SU-DHL-6 (cell line): ENCODE measurements at regions not wholly inside any gene's neighbourhood (a gene's known extent, or its start where the extent isn't known, plus 50 kb on each side); places are given as distances from the start of the nearest gene placed in this dataset.

ENCODE experiments used
- H2AFZ ChIP-seq: fragments of 200-600 bp; sonication (generic); 2 replicates; pipeline ENCODE4 v1.6.1; 2014; ENCODE audit warnings: low read depth, mild to moderate bottlenecking, moderate library complexity, mixed read lengths, antibody characterized with exemption, low read length; ENCODE audit not compliant: severe bottlenecking
- H3F3A ChIP-seq: fragments of 200-600 bp; shearing (Covaris generic); 2 replicates; pipeline ENCODE4 v1.6.0; 2016; ENCODE audit warnings: antibody characterized with exemption, mild to moderate bottlenecking; ENCODE audit not compliant: insufficient read depth
- H3K27ac ChIP-seq: fragments of 200-600 bp; sonication (generic); 2 replicates; pipeline ENCODE4 v1.5.1; 2016; ENCODE audit warnings: low read depth, mild to moderate bottlenecking, low read length, moderate library complexity, mixed read lengths
- H3K27me3 ChIP-seq: fragments of 200-600 bp; sonication (generic), shearing (Covaris generic); 2 replicates; pipeline ENCODE4 v1.6.0; 2014; ENCODE audit warnings: mild to moderate bottlenecking, low read length
- H3K36me3 ChIP-seq: fragments of 200-600 bp; sonication (generic); 2 replicates; pipeline ENCODE4 v1.6.1; 2014; ENCODE audit warnings: mild to moderate bottlenecking, low read length, mixed read lengths
- H3K4me2 ChIP-seq: fragments of 300-600, 200-600 bp; shearing (Covaris generic), sonication (generic); 2 replicates; pipeline ENCODE4 v1.6.0; 2014; ENCODE audit warnings: low read length, low read depth, mild to moderate bottlenecking; ENCODE audit not compliant: poor library complexity, severe bottlenecking
- H3K4me3 ChIP-seq: fragments of 200-600 bp; sonication (generic); 2 replicates; pipeline ENCODE4 v1.5.1; 2014; ENCODE audit warnings: antibody characterized with exemption, low read length, mild to moderate bottlenecking, mixed read lengths; ENCODE audit not compliant: insufficient read depth, poor library complexity, severe bottlenecking
- H3K79me2 ChIP-seq: fragments of 200-600 bp; sonication (generic); 2 replicates; pipeline ENCODE4 v1.6.1; 2014; ENCODE audit warnings: mild to moderate bottlenecking, low read length, moderate library complexity; ENCODE audit not compliant: insufficient read depth
- H3K9ac ChIP-seq: fragments of 200-600 bp; sonication (generic); 2 replicates; pipeline ENCODE4 v1.7.0; 2014; ENCODE audit warnings: mild to moderate bottlenecking, low read length
- H3K9me2 ChIP-seq: fragments of 200-600 bp; sonication (generic); replicated peaks from 2 replicates; pipeline ENCODE4 v1.6.1; 2014; ENCODE audit warnings: low read length; ENCODE audit not compliant: insufficient read depth
- H3K9me3 ChIP-seq: fragments of 200-600 bp; sonication (generic); 2 replicates; pipeline ENCODE4 v1.6.1; 2014; ENCODE audit warnings: low read length, mixed read lengths; ENCODE audit not compliant: insufficient read depth
- H4K20me1 ChIP-seq: fragments of 200-600 bp; sonication (generic); 2 replicates; pipeline ENCODE4 v1.6.1; 2014; ENCODE audit warnings: low read depth, mild to moderate bottlenecking, antibody characterized with exemption, low read length, moderate library complexity, mixed read lengths
- EZH2phosphoT487 ChIP-seq: fragments of 200-600 bp; sonication (generic), shearing (Covaris generic); conservative IDR thresholded peaks from 2 replicates; pipeline ENCODE4 v1.6.1; 2018; ENCODE audit warnings: mild to moderate bottlenecking, antibody characterized with exemption, low read length, moderate library complexity, mixed read lengths
- TF ChIP-seq, protein P1 (sequence below): fragments of 200-600 bp; sonication (generic); IDR thresholded peaks from one replicate; pipeline ENCODE4 v1.5.1; 2017; ENCODE audit warnings: antibody characterized with exemption, mild to moderate bottlenecking, low read length, moderate library complexity; ENCODE audit not compliant: insufficient read depth, poor library complexity, severe bottlenecking

DNA sequence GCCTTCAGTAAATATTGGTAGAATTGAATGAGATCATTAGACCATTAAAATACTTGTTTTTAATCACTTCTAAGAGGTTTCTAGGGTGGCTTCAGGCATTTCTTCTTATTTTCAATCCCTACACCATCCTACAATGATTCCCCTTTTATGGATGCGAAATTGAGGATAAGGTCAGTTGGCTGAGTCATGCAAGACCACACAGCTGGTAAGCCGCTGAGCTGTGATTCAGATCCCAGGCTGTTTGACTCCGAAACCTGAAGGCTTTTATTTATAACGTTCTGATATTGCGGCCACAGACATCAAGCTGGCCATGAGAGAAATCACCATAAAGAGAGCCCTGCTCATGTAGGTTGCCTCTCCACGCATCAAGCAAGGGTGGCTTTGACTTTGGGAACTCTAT, 133.4 kb downstream of the VAPA start:
- H3K27ac ChIP-seq: no peak overlapping the region
- no peaks in the 10 kb centered on the region for H3K79me2 ChIP-seq
- H3F3A ChIP-seq: no peaks in the 10 kb centered on the region
- H3K36me3 ChIP-seq: no peaks in the 10 kb centered on the region
- no peak overlapping the region for H2AFZ ChIP-seq
- TF ChIP-seq EZH2phosphoT487: no peak
- TF ChIP-seq, protein P1, sequence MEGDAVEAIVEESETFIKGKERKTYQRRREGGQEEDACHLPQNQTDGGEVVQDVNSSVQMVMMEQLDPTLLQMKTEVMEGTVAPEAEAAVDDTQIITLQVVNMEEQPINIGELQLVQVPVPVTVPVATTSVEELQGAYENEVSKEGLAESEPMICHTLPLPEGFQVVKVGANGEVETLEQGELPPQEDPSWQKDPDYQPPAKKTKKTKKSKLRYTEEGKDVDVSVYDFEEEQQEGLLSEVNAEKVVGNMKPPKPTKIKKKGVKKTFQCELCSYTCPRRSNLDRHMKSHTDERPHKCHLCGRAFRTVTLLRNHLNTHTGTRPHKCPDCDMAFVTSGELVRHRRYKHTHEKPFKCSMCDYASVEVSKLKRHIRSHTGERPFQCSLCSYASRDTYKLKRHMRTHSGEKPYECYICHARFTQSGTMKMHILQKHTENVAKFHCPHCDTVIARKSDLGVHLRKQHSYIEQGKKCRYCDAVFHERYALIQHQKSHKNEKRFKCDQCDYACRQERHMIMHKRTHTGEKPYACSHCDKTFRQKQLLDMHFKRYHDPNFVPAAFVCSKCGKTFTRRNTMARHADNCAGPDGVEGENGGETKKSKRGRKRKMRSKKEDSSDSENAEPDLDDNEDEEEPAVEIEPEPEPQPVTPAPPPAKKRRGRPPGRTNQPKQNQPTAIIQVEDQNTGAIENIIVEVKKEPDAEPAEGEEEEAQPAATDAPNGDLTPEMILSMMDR: no peak
- no peak overlapping the region for H3K4me3 ChIP-seq
- H3K9me3 ChIP-seq: peaks cover 4% of the 10 kb centered on the region; the same call in 1 of the 2 replicates
- no peaks in the 10 kb centered on the region for H3K9me2 ChIP-seq
- H4K20me1 ChIP-seq: no peaks in the 10 kb centered on the region
- no peak overlapping the region for H3K9ac ChIP-seq
- H3K4me2 ChIP-seq: no peak overlapping the region
- no peaks in the 10 kb centered on the region for H3K27me3 ChIP-seq

DNA sequence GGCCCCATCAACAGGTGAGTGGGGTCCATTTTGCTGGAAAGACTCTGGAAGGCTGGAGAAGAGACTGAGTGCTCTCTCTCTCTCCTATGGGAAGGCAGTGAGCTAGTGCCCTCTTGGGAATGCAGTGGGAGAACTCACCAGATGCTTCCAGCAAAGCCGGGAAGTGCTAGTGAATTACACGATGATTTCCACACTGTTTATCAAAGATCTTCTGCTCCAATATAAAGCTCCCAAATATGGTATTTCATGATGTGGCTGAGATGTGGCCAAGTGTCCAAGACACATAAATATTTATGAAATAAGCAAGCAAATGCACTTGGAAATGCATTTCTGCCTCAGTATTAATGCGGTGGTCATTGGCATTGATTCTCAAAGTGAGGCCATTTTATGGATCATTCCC, 135.9 kb downstream of the VAPA start:
- Histone ChIP-seq H3K79me2 (no peaks in the 10 kb centered on the region), H3K4me3 (no peak overlapping the region), H3F3A (no peaks in the 10 kb centered on the region), H3K36me3 (no peaks in the 10 kb centered on the region), H3K4me2 (no peak overlapping the region), H2AFZ (no peak overlapping the region), H4K20me1 (no peaks in the 10 kb centered on the region), H3K27ac (no peak overlapping the region), H3K9ac (no peak overlapping the region), H3K9me3 (no peaks in the 10 kb centered on the region), H3K9me2 (no peaks in the 10 kb centered on the region), H3K27me3 (no peaks in the 10 kb centered on the region)
- TF ChIP-seq, protein P1: no peak
- TF ChIP-seq EZH2phosphoT487: no peak

DNA sequence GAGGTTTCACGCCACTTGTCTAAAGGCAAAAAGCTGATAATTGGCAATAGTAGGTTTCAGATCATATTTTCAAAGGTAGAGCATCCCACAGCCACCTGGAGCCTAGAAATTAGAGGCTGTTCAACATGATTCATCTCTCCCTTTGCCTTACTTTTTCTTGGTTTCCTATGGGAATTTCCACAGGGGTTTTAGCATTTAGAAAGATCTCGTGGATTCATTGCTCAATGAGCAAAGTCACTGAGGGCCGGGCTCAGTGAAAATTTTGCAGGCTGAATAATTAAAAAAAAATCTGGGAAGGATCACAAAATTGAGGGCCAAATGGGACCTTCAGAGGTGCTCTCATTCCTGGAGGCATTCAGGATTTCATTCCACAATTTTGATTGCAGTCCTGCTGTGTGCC, 137.1 kb downstream of the VAPA start:
- H3K9me2 ChIP-seq: no peaks in the 10 kb centered on the region
- H4K20me1 ChIP-seq: no peaks in the 10 kb centered on the region
- no peaks in the 10 kb centered on the region for H3K79me2 ChIP-seq
- H3K9me3 ChIP-seq: no peaks in the 10 kb centered on the region
- H3K27me3 ChIP-seq: no peaks in the 10 kb centered on the region
- H2AFZ ChIP-seq: no peak overlapping the region
- no peaks in the 10 kb centered on the region for H3F3A ChIP-seq
- H3K9ac ChIP-seq: no peak overlapping the region
- no peak overlapping the region for H3K27ac ChIP-seq
- no peak overlapping the region for H3K4me2 ChIP-seq
- no peaks in the 10 kb centered on the region for H3K36me3 ChIP-seq
- no peak overlapping the region for H3K4me3 ChIP-seq
- TF ChIP-seq, protein P1: no peak
- no peak for TF ChIP-seq EZH2phosphoT487
